ENCODE measurements at regions not wholly inside any gene's neighbourhood (a gene's known extent, or its start where the extent isn't known, plus 50 kb on each side); places are given as distances from the start of the nearest gene placed in this dataset.

GRCh38 chr12:107449891-107450290, 235.7 kb upstream of the PWP1 start (continued):
- no peak for TF ChIP-seq ZNF394 (tag by site-specific recombination; IDR thresholded peaks at IDR 0.05; ENCODE audit: borderline replicate concordance)

- no peak for TF ChIP-seq ZNF654 (tag by site-specific recombination; IDR thresholded peaks at IDR 0.05; ENCODE audit: low read depth)
- TF ChIP-seq TRIM28 (IDR thresholded peaks at IDR 0.05; ENCODE audit: borderline replicate concordance, low read length): no peak
- TF ChIP-seq ZNF610 (tag by site-specific recombination; IDR thresholded peaks at IDR 0.05; ENCODE audit: borderline replicate concordance): no peak
- TF ChIP-seq INSM2 (tag by site-specific recombination; IDR thresholded peaks at IDR 0.05): no peak
- TF ChIP-seq AEBP2 (tag by site-specific recombination; IDR thresholded peaks at IDR 0.05; ENCODE audit: borderline replicate concordance): no peak
- TF ChIP-seq ZNF16 (tag by site-specific recombination; IDR thresholded peaks at IDR 0.05; ENCODE audit: low read depth): no peak
- no peak for TF ChIP-seq ZNF112 (tag by site-specific recombination; IDR thresholded peaks at IDR 0.05)
- TF ChIP-seq ZNF155 (tag by site-specific recombination; IDR thresholded peaks at IDR 0.05): no peak
- TF ChIP-seq ZNF146 (tag by site-specific recombination; IDR thresholded peaks at IDR 0.05): no peak
- no peak for TF ChIP-seq ZNF777 (tag by site-specific recombination; IDR thresholded peaks at IDR 0.05; ENCODE audit: borderline replicate concordance)
- no peak for TF ChIP-seq PBX3 (CRISPR knock-in tag; IDR thresholded peaks at IDR 0.05)
- Histone ChIP-seq H3K4me3 (ENCODE audit: low read depth, low read length) (no peak overlapping the region), H3K9me3 (ENCODE audit: control insufficient read depth, insufficient read depth, low read depth, low read length) (no peaks in the 10 kb centered on the region), H3K4me1 (ENCODE audit: control insufficient read depth, insufficient read depth, low read length) (no peaks in the 10 kb centered on the region), H3K27ac (ENCODE audit: extremely low read depth, low read depth, low read length) (no peak overlapping the region), H3K36me3 (ENCODE audit: control insufficient read depth in 2 of 2, insufficient read depth in 1 of 2, low read length in 2 of 2) (no peaks in the 10 kb centered on the region)
- ChIA-PET CTCF (interaction anchor here (0.6 to 0.7 kb wide), 2 partner anchors 221 to 363 kb away, joined by 3 read pairs; no protein-coding TSS in a partner anchor), POLR2A (no interaction called here)
These were observed 235.1 kb upstream of the PWP1 start for GRCh38 chr12:107450541-107450940.

- Histone ChIP-seq H3K4me1 (ENCODE audit: control insufficient read depth, insufficient read depth, low read length) (no peaks in the 10 kb centered on the region), H3K9me3 (ENCODE audit: control insufficient read depth, insufficient read depth, low read depth, low read length) (no peaks in the 10 kb centered on the region), H3K27ac (ENCODE audit: extremely low read depth, low read depth, low read length) (no peak overlapping the region), H3K4me3 (ENCODE audit: low read depth, low read length) (no peak overlapping the region), H3K36me3 (ENCODE audit: control insufficient read depth in 2 of 2, insufficient read depth in 1 of 2, low read length in 2 of 2) (no peaks in the 10 kb centered on the region)
- ChIA-PET POLR2A (no interaction called here), CTCF (interaction anchor here (1.0 kb wide), 1 partner anchor 346 kb away, joined by 3 read pairs; no protein-coding TSS in a partner anchor)
- TF ChIP-seq PRDM10 (tag by site-specific recombination; IDR thresholded peaks at IDR 0.05) (no peak), ZNF311 (tag by site-specific recombination; IDR thresholded peaks at IDR 0.05; ENCODE audit: borderline replicate concordance) (no peak), ZNF621 (tag by site-specific recombination; IDR thresholded peaks at IDR 0.05) (no peak)
These were observed 234.4 kb upstream of the PWP1 start for GRCh38 chr12:107451246-107451645.
